ENCODE measurements at regions not wholly inside any gene's neighbourhood (a gene's known extent, or its start where the extent isn't known, plus 50 kb on each side); places are given as distances from the start of the nearest gene placed in this dataset.

DNA sequence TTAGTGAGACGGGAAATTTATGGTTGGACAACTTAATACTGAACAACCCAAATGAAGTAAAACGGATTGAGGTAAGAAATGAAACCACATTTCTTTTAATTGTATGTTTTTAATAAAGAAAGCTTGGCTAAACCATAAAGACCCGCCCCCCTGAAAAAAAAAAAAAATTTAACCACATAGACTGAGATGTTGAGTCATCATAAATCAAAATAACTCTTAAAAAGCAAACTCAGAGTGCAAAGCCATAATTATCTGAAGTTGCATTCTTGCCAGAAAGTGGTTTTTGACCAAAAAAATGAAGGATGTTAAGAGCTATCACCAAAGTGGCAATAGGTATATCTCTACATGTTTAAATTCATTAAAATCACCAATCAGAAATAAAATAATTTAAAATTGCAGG, 101.8 kb upstream of the COL21A1 start:
- no peaks in the 10 kb centered on the region for H3K4me1 ChIP-seq
- ATAC-seq, result no peak
- WGBS, 2 donors (ENCODE audit: low coverage in 1 of 2), result 65 to 100% methylated on average over 2 to 3 of the region's 3 CpGs
- no peak overlapping the region for H3K4me3 ChIP-seq
- TF ChIP-seq, protein P1, sequence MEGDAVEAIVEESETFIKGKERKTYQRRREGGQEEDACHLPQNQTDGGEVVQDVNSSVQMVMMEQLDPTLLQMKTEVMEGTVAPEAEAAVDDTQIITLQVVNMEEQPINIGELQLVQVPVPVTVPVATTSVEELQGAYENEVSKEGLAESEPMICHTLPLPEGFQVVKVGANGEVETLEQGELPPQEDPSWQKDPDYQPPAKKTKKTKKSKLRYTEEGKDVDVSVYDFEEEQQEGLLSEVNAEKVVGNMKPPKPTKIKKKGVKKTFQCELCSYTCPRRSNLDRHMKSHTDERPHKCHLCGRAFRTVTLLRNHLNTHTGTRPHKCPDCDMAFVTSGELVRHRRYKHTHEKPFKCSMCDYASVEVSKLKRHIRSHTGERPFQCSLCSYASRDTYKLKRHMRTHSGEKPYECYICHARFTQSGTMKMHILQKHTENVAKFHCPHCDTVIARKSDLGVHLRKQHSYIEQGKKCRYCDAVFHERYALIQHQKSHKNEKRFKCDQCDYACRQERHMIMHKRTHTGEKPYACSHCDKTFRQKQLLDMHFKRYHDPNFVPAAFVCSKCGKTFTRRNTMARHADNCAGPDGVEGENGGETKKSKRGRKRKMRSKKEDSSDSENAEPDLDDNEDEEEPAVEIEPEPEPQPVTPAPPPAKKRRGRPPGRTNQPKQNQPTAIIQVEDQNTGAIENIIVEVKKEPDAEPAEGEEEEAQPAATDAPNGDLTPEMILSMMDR (IDR thresholded peaks at IDR 0.05), result no peak
- TF ChIP-seq POLR2A (IDR thresholded peaks at IDR 0.05) (no peak), POLR2AphosphoS5 (IDR thresholded peaks at IDR 0.05) (no peak), EP300 (IDR thresholded peaks at IDR 0.05) (no peak)
- no peaks in the 10 kb centered on the region for H3K36me3 ChIP-seq
- H3K27me3 ChIP-seq, result no peaks in the 10 kb centered on the region
- H3K27ac ChIP-seq, result no peak overlapping the region
- peaks cover 0 to 9% (median 0%) of the 10 kb centered on the region in 3 donors for H3K9me3 ChIP-seq

- no peaks in the 10 kb centered on the region for H3K27me3 ChIP-seq
- H3K27ac ChIP-seq, result no peak overlapping the region
- TF ChIP-seq, protein P1 (IDR thresholded peaks at IDR 0.05), result no peak
- TF ChIP-seq POLR2AphosphoS5 (IDR thresholded peaks at IDR 0.05), result no peak
- no peak for TF ChIP-seq EP300 (IDR thresholded peaks at IDR 0.05)
- no peak for TF ChIP-seq POLR2A (IDR thresholded peaks at IDR 0.05)
- 100% methylated on average over 1 of the region's 1 CpG for WGBS, 2 donors (ENCODE audit: low coverage in 1 of 2)
- no peak for ATAC-seq
- peaks cover 0 to 8% (median 0%) of the 10 kb centered on the region in 3 donors for H3K9me3 ChIP-seq
- no peak overlapping the region for H3K4me3 ChIP-seq
- no peaks in the 10 kb centered on the region for H3K4me1 ChIP-seq
- no peaks in the 10 kb centered on the region for H3K36me3 ChIP-seq
These were observed 101.2 kb upstream of the COL21A1 start for GRCh38 chr6:56348578-56348977.

- no peaks in the 10 kb centered on the region for H3K27me3 ChIP-seq
- H3K4me3 ChIP-seq, result no peak overlapping the region
- no peak overlapping the region for H3K27ac ChIP-seq
- H3K4me1 ChIP-seq, result no peaks in the 10 kb centered on the region
- ATAC-seq, result no peak
- H3K9me3 ChIP-seq, result no peaks in the 10 kb centered on the region
- no peak for TF ChIP-seq POLR2A (IDR thresholded peaks at IDR 0.05)
- no peak for TF ChIP-seq EP300 (IDR thresholded peaks at IDR 0.05)
- TF ChIP-seq, protein P1 (IDR thresholded peaks at IDR 0.05), result no peak
- TF ChIP-seq POLR2AphosphoS5 (IDR thresholded peaks at IDR 0.05), result no peak
- no peaks in the 10 kb centered on the region for H3K36me3 ChIP-seq
These were observed 100.1 kb upstream of the COL21A1 start for GRCh38 chr6:56347526-56347925.

DNA sequence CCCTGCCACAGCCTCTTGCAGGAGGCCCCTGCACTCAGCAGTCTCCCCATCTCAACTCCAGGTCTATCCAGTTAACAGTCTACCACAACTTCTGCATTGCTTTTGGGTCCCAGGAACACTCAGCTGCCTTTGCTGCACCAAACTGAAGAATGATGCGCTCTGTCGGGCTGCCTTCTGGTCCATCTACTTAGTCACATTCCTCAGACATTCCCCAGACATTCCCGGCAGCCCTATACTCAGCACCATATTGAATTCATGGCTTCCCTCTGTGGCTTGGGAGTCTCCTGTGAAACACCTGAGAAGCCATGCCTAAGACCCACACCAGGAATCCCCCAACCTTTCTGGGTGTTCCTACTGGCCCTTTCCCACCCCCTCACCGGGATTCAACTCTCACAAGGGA, 99.6 kb upstream of the COL21A1 start:
- H3K4me1 ChIP-seq, result no peaks in the 10 kb centered on the region
- ATAC-seq, result no peak
- TF ChIP-seq POLR2A (IDR thresholded peaks at IDR 0.05) (no peak), EP300 (IDR thresholded peaks at IDR 0.05) (no peak), POLR2AphosphoS5 (IDR thresholded peaks at IDR 0.05) (no peak)
- TF ChIP-seq, protein P1 (IDR thresholded peaks at IDR 0.05), result no peak

GRCh38 chr6:56345376-56345995, 98.1 kb upstream of the COL21A1 start:
- Histone ChIP-seq H3K4me3 (no peak overlapping the region), H3K27ac (no peak overlapping the region), H3K4me1 (no peaks in the 10 kb centered on the region), H3K27me3 (no peaks in the 10 kb centered on the region), H3K36me3 (no peaks in the 10 kb centered on the region), H3K9me3 (no peaks in the 10 kb centered on the region)
- TF ChIP-seq POLR2A (IDR thresholded peaks at IDR 0.05), result no peak
- no peak for TF ChIP-seq POLR2AphosphoS5 (IDR thresholded peaks at IDR 0.05)
- no peak for TF ChIP-seq EP300 (IDR thresholded peaks at IDR 0.05)
- TF ChIP-seq, protein P1 (IDR thresholded peaks at IDR 0.05), result no peak
- 82 to 85% methylated on average over 6 of the region's 6 CpGs for WGBS, 2 donors (ENCODE audit: low coverage in 1 of 2)
- no peak for ATAC-seq

More for the DNA sequence above, 99.6 kb upstream of the COL21A1 start:
- no peaks in the 10 kb centered on the region for H3K36me3 ChIP-seq
- no peak overlapping the region for H3K4me3 ChIP-seq
- H3K27me3 ChIP-seq, result no peaks in the 10 kb centered on the region
- no peaks in the 10 kb centered on the region for H3K9me3 ChIP-seq
- WGBS, 2 donors (ENCODE audit: low coverage in 1 of 2), result 100% methylated on average over 2 to 4 of the region's 4 CpGs
- H3K27ac ChIP-seq, result no peak overlapping the region
